Aorta (tissue), 5 donors: ENCODE measurements at regions not wholly inside any gene's neighbourhood (a gene's known extent, or its start where the extent isn't known, plus 50 kb on each side); places are given as distances from the start of the nearest gene placed in this dataset.

Source experiments
- ATAC-seq: fragments of 200-7000 bp; cut with Tn5 transposase; one replicate; pipeline ENCODE4 v1.9.1; 2022; ENCODE audit warnings: moderate library complexity; ENCODE audit not compliant: low FRiP score
- DNase-seq, 2 donors: peaks; one replicate each; pipeline ENCODE4 v3.0.0-alpha.2; 2020
- H3K27ac ChIP-seq, 2 donors: one replicate each; pipeline ENCODE4 v1.5.1; 2013; ENCODE audit warnings: low read length in 2 of 2, mild to moderate bottlenecking in 2 of 2, moderate library complexity in 2 of 2, control low read depth in 1 of 2, inconsistent platforms in 1 of 2, low read depth in 1 of 2
- H3K27me3 ChIP-seq, 2 donors: one replicate each; pipeline ENCODE4 v1.6.1; 2013; ENCODE audit warnings: control low read depth in 1 of 2, low read length in 1 of 2, mild to moderate bottlenecking in 1 of 2, moderate library complexity in 1 of 2; ENCODE audit not compliant: insufficient read depth in 2 of 2, control insufficient read depth in 1 of 2
- H3K36me3 ChIP-seq, 2 donors: one replicate each; pipeline ENCODE4 v1.6.1; 2013; ENCODE audit warnings: control low read depth in 1 of 2, low read length in 1 of 2, mild to moderate bottlenecking in 1 of 2; ENCODE audit not compliant: insufficient read depth in 2 of 2, control insufficient read depth in 1 of 2
- H3K4me1 ChIP-seq, 2 donors: one replicate each; pipeline ENCODE4 v1.6.1; 2013; ENCODE audit warnings: low read length in 2 of 2, control low read depth in 1 of 2, mild to moderate bottlenecking in 1 of 2, moderate library complexity in 1 of 2; ENCODE audit not compliant: insufficient read depth in 2 of 2, control insufficient read depth in 1 of 2
- H3K4me3 ChIP-seq, 2 donors: one replicate each; pipeline ENCODE4 v1.5.1; 2013; ENCODE audit warnings: low read length in 2 of 2, control low read depth in 1 of 2, mild to moderate bottlenecking in 1 of 2
- H3K9me3 ChIP-seq: one replicate; pipeline ENCODE4 v1.6.1; 2013; ENCODE audit warnings: mild to moderate bottlenecking, low read length; ENCODE audit not compliant: control insufficient read depth
- WGBS, 2 donors: extraction: QIAGEN DNeasy Blood & Tissue Kit; methylation state at CpG; one replicate each; pipeline ENCODE4 v1.1.7; 2013; 5-methylcytosine and 5-hydroxymethylcytosine counted together
- intact Hi-C, 2 donors: fragments of 100-400 bp; cut with DNase I; formaldehyde crosslinking; loops; one replicate each; pipeline versions ENCODE4 v1.14.2 to v1.15.0; 2022
- donor health status: healthy with polysubstance abuse.
- donor health status: Bipolar disorder and iron deficiency.
- donor health status: DM: no; HTN: no; CAD: no.
- donor health status: DM: no; HTN: no; CAD: no.
- donor health status: DM: yes; HTN: yes; CAD: no.

DNA sequence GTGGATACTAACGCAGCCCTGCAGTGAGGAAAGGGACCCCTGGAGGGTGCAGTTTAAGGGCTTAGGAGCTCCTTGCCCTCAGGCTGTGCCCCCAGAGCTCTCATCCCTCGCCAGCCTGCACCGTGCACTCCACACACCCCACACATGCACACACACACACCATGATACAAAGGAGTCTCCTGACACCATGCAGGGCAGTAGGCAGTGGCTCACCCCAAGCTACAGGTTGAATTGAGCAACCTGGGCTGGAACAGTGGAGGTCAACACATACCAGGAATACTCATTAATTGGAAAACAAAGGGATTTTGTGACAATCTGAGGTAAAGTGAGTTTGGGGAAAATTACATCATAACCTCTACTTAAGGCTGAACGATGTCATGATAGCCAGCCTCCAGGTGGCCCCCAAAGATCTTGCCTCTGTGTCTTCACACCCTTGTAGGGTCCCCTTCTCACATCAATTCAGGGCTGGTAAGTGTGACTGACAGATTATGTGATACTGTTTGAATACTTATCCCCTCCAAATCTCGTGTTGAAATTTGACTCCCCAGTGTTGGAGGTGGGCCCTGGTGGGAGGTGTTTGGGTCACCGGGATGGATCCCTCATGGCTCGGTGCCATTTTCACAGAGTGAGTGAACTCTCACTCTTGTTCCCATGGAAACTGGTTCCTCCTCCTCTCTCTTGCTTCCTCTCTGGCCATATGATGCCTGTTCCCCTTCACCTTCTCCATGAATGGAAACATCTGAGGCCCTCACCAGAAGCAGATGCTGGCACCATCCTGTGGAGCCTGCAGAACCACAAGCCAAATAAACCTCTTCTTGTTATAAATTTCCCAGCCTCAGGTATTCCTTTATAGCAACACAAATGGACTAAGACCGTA is 111.0 kb upstream of the RAB4A start:
- WGBS, 2 donors: 81 to 83% methylated on average over 8 of the region's 8 CpGs
- no peaks in the 10 kb centered on the region for H3K27me3 ChIP-seq
- intact Hi-C loops: loop anchor here in 1 of 2 donors (5.0 to 10.0 kb wide), 2 partner anchors 235 to 493 kb away; no protein-coding TSS in a partner anchor
- no peaks in the 10 kb centered on the region for H3K9me3 ChIP-seq
- H3K4me3 ChIP-seq: no peak overlapping the region
- ATAC-seq (no peak), DNase-seq (no peak)
- no peaks in the 10 kb centered on the region for H3K36me3 ChIP-seq
- no peak overlapping the region for H3K27ac ChIP-seq
- peaks cover 0 to under 1% of the 10 kb centered on the region in 2 donors for H3K4me1 ChIP-seq

DNA sequence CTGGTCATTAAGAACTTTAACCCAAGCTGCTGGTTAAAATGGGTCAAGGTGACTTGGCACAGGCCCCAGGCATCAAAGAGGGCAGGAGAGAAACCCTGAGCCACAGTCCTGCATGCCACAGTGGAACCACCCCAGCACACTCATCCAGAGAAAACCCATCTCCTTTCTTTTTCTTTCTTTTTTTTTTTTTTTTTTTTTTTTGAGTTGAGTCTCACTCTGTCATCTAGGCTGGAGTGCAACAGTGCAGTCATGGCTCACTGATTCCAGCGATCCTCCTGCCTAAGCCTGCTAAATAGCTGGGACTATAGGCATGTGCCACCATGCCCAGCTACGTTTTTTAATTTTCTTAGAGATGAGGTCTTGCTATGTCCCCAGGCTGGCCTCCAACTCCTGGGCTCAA is 109.2 kb upstream of the RAB4A start:
- H3K27me3 ChIP-seq: no peaks in the 10 kb centered on the region
- no peaks in the 10 kb centered on the region for H3K9me3 ChIP-seq
- no peak overlapping the region for H3K4me3 ChIP-seq
- H3K36me3 ChIP-seq: no peaks in the 10 kb centered on the region
- whole genome bisulfite sequencing, 2 donors: 93 to 94% methylated on average over 2 of the region's 2 CpGs
- intact Hi-C loops: no loop called here
- no peak overlapping the region for H3K27ac ChIP-seq
- H3K4me1 ChIP-seq: peaks cover 0 to 2% of the 10 kb centered on the region in 2 donors
- ATAC-seq (no peak), DNase-seq (no peak)

DNA sequence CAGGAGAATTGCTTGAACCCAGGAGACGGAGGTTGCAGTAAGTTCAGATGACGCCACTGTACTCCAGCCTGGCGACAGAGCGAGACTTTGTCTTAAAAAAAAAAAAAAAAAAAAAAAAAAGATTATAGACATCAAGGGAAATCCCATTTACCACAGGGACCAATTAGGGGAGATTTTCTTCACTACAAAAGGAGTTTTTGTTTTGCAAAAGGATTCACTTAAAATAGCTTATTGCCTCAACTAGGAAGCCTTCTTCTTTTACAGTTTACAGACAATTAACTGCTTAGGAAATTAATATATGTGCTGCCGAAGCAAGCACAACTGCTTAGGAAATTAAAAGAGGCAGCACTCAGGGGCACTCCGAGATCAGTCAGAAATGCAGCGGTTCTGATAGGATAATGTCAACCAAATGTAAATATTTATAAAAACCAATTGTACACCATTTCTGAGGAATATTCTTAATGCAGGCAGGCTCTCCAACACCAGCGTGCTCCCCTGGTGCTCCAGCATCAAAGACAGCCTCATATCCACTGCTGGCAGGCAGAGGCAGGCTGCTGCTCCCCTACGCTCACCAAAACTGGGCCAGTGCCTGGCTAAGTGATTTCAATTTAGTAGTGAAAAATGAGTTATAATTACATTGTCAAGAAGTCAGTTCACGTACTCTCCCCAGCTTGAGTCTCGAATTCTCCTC is 107.9 kb upstream of the RAB4A start:
- Histone ChIP-seq H3K4me3 (no peak overlapping the region), H3K36me3 (no peaks in the 10 kb centered on the region), H3K4me1 (peaks cover 0 to 2% of the 10 kb centered on the region in 2 donors), H3K9me3 (no peaks in the 10 kb centered on the region), H3K27ac (no peak overlapping the region), H3K27me3 (no peaks in the 10 kb centered on the region)
- DNase-seq: no peak
- WGBS, 2 donors: 95 to 97% methylated on average over 11 of the region's 11 CpGs
- intact Hi-C loops: no loop called here
- ATAC-seq: no peak

DNA sequence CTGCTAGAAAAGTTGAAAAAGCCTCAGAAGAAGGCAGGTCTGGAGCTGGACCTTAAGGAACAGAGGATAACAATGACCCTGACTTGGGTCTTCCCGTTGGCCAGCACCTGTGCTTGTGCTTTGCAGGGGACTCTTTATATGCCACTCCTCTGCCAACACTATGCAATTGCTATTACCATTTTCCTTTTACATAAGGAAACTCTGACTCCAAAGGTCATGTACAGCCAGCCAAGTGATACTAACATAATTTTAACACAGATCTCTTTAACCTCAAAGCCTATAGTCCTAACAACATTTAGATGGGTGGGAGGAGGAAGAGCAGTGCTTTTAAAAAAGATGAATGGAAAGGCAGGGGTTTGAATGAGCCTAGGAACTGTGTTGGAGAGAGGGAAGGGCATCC is 106.6 kb upstream of the RAB4A start:
- Histone ChIP-seq H3K36me3 (no peaks in the 10 kb centered on the region), H3K4me1 (peaks cover 0 to 2% of the 10 kb centered on the region in 2 donors), H3K9me3 (no peaks in the 10 kb centered on the region), H3K27me3 (no peaks in the 10 kb centered on the region), H3K27ac (no peak overlapping the region), H3K4me3 (no peak overlapping the region)
- WGBS, 2 donors: 85 to 94% methylated on average over 1 of the region's 1 CpG
- no peak for ATAC-seq
- intact Hi-C loops: no loop called here
- no peak for DNase-seq

DNA sequence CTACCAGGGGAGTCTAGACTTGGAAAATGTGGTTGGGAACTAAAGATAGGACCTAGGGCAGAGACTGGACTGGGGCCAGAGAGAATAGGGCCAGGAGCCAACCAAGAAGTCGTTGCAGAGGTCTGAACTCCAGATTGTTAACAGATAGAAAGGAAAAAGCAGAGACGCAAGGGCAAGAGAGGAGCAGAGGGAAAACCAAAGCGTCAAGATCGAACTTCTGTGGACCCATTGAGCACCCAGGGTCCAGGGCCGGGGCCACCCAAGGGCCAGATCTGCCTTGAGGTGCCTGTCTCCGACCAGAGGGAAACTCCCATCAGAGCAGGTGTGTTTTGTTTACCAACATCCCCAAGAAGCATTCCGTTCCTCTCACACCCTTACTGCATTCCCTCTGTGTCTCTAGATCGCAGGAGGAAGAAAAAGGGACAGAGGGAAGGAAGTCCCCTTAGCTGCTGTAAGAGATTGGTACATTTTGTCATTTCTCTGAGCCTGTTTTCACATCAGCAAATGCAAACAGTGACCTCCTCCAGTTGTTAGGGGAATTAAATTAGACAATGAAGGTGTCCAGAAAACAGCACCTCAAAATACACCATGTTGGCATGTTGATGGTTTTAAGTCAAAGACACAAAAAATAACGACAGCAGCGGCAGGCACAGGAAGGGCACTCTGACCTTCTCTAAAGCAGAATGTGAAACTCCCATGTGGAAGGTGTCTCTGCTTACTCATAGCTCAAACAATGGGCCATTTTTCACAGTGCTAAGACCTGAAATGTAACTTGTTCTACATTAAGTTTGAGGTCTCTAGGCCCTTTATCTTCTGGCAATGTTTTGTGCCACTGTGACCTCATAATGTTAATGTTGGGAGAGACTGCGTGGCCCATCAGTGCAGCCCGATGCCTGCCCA is 105.8 kb upstream of the RAB4A start:
- peaks cover 0 to 2% of the 10 kb centered on the region in 2 donors for H3K4me1 ChIP-seq
- 60 to 62% methylated on average over 12 of the region's 12 CpGs for WGBS, 2 donors
- H3K4me3 ChIP-seq: no peak overlapping the region
- DNase-seq (no peak), ATAC-seq (no peak)
- no peaks in the 10 kb centered on the region for H3K9me3 ChIP-seq
- intact Hi-C loops: no loop called here
- H3K36me3 ChIP-seq: no peaks in the 10 kb centered on the region
- no peaks in the 10 kb centered on the region for H3K27me3 ChIP-seq
- no peak overlapping the region for H3K27ac ChIP-seq

DNA sequence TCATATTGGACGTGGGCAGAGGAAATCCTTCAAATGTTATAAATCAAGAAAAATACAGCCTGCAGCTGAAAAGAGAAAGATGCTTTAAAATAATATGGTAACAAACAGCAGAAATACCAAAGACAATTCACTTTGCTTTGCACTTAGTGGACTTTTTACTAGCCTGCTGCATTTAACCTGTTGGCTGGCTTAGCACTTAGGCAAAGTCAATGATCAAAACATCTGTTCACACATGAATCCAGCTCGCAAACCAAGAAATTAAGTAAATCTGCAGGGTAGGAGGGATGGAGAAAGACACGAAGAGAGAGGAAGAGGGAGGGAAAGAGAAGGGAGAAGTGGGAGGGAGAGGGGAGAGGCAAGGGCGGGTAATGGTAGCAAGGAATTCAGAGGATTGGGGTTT is 103.6 kb upstream of the RAB4A start:
- Histone ChIP-seq H3K36me3 (no peaks in the 10 kb centered on the region), H3K4me3 (no peak overlapping the region), H3K27me3 (no peaks in the 10 kb centered on the region), H3K4me1 (peaks cover 0 to 2% of the 10 kb centered on the region in 2 donors), H3K9me3 (no peaks in the 10 kb centered on the region), H3K27ac (no peak overlapping the region)
- intact Hi-C loops: no loop called here
- ATAC-seq: no peak
- no peak for DNase-seq
- WGBS, 2 donors: 95 to 99% methylated on average over 4 of the region's 4 CpGs

DNA sequence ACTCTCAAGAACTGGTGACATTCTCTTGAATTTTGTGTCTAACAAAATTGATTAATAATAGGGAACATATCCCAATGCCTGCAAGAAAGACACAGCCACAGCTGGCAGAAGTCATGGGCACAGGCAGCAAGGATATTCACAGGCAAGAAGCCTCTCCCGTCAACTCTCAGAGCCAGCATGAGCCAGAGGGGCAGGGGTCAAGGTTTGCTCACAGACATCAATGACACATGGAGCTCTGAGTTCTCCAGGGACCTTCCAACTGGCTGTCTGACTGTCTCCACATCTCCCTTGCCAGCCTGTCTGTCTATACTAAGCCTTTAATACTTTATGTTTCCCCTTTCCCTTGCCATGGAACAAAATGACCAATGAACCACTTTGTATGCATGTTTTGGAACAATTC is 101.5 kb upstream of the RAB4A start:
- DNase-seq (no peak), ATAC-seq (no peak)
- WGBS, 2 donors: 84 to 88% methylated on average over 1 of the region's 1 CpG

DNA sequence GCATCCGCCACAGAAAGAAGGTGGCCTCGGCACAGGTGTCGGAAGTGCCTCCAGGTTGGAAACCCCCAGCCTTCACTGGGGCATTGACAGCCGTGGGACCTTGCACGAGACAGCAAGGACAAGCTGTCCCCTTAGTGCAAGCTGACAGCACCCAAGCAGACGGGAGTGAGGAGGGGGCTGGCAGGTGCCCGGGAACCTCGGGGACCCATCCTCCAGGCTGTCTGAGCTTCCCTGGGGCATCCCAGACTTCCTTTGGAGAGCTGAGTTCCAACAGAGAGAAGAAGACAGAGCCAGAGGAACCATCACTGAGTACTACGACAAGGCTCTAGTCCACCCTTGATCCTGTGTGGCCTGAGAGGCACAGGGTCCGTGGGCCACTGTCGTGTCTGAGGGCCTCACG is 100.6 kb upstream of the RAB4A start:
- no peaks in the 10 kb centered on the region for H3K36me3 ChIP-seq
- no peaks in the 10 kb centered on the region for H3K9me3 ChIP-seq
- H3K4me3 ChIP-seq: no peak overlapping the region
- 81 to 95% methylated on average over 12 of the region's 12 CpGs for WGBS, 2 donors
- intact Hi-C loops: no loop called here
- ATAC-seq: no peak
- no peaks in the 10 kb centered on the region for H3K4me1 ChIP-seq
- H3K27me3 ChIP-seq: no peaks in the 10 kb centered on the region
- no peak for DNase-seq
- no peak overlapping the region for H3K27ac ChIP-seq

More for the DNA sequence above, 101.5 kb upstream of the RAB4A start:
- Histone ChIP-seq H3K4me1 (peaks cover 0 to 2% of the 10 kb centered on the region in 2 donors), H3K4me3 (no peak overlapping the region), H3K27ac (no peak overlapping the region), H3K27me3 (no peaks in the 10 kb centered on the region), H3K36me3 (no peaks in the 10 kb centered on the region), H3K9me3 (no peaks in the 10 kb centered on the region)
- intact Hi-C loops: no loop called here
